ENCODE measurements at regions not wholly inside any gene's neighbourhood (a gene's known extent, or its start where the extent isn't known, plus 50 kb on each side); places are given as distances from the start of the nearest gene placed in this dataset.

- TF ChIP-seq CTCF (IDR thresholded peaks at IDR 0.05), result no peak
- TF ChIP-seq POLR2A (IDR thresholded peaks at IDR 0.05), result no peak
- H3K4me1 ChIP-seq, result no peaks in the 10 kb centered on the region
- no peaks in the 10 kb centered on the region for H3K36me3 ChIP-seq
- peak; percentile 32 to 33 for DNase-seq
- H3K4me3 ChIP-seq, result no peak overlapping the region
- H3K27ac ChIP-seq, result peak overlapping the region in 1 of 2 donors; percentile 9
- no peaks in the 10 kb centered on the region for H3K27me3 ChIP-seq
- intact Hi-C loops (cut with DNase I; ENCODE audit: low total_unique reads), result no loop called here
- no peaks in the 10 kb centered on the region for H3K9me3 ChIP-seq
Observed at GRCh38 chr14:25953532-25954139, 644.2 kb downstream of the NOVA1 start.

- H3K4me3 ChIP-seq, result no peak overlapping the region
- no peak overlapping the region for H3K27ac ChIP-seq
- no peak for DNase-seq
- intact Hi-C loops (cut with DNase I; ENCODE audit: low total_unique reads), result no loop called here
- no peaks in the 10 kb centered on the region for H3K27me3 ChIP-seq
- no peak for TF ChIP-seq CTCF (IDR thresholded peaks at IDR 0.05)
- no peak for TF ChIP-seq POLR2A (IDR thresholded peaks at IDR 0.05)
- H3K36me3 ChIP-seq, result no peaks in the 10 kb centered on the region
- no peaks in the 10 kb centered on the region for H3K4me1 ChIP-seq
- H3K9me3 ChIP-seq, result no peaks in the 10 kb centered on the region
Observed at GRCh38 chr14:25945746-25946145, 652.1 kb downstream of the NOVA1 start.

- no peak for DNase-seq
- no peaks in the 10 kb centered on the region for H3K9me3 ChIP-seq
- intact Hi-C loops (cut with DNase I; ENCODE audit: low total_unique reads), result no loop called here
- no peak overlapping the region for H3K27ac ChIP-seq
- TF ChIP-seq POLR2A (IDR thresholded peaks at IDR 0.05) (no peak), CTCF (IDR thresholded peaks at IDR 0.05) (no peak)
- no peaks in the 10 kb centered on the region for H3K27me3 ChIP-seq
- no peaks in the 10 kb centered on the region for H3K4me1 ChIP-seq
- no peak overlapping the region for H3K4me3 ChIP-seq
- no peaks in the 10 kb centered on the region for H3K36me3 ChIP-seq
Observed at GRCh38 chr14:25944020-25944419, 653.8 kb downstream of the NOVA1 start.

- no peaks in the 10 kb centered on the region for H3K9me3 ChIP-seq
- H3K4me3 ChIP-seq, result no peak overlapping the region
- H3K27me3 ChIP-seq, result no peaks in the 10 kb centered on the region
- H3K4me1 ChIP-seq, result no peaks in the 10 kb centered on the region
- DNase-seq, result no peak
- intact Hi-C loops (cut with DNase I; ENCODE audit: low total_unique reads), result no loop called here
- no peak for TF ChIP-seq CTCF (IDR thresholded peaks at IDR 0.05)
- no peak for TF ChIP-seq POLR2A (IDR thresholded peaks at IDR 0.05)
- H3K27ac ChIP-seq, result no peak overlapping the region
- no peaks in the 10 kb centered on the region for H3K36me3 ChIP-seq
Observed at GRCh38 chr14:25943329-25943728, 654.5 kb downstream of the NOVA1 start.

- Histone ChIP-seq H3K4me3 (no peak overlapping the region), H3K27ac (no peak overlapping the region), H3K27me3 (no peaks in the 10 kb centered on the region), H3K36me3 (no peaks in the 10 kb centered on the region), H3K9me3 (no peaks in the 10 kb centered on the region), H3K4me1 (no peaks in the 10 kb centered on the region)
- intact Hi-C loops (cut with DNase I; ENCODE audit: low total_unique reads), result no loop called here
- no peak for TF ChIP-seq CTCF (IDR thresholded peaks at IDR 0.05)
- no peak for TF ChIP-seq POLR2A (IDR thresholded peaks at IDR 0.05)
- no peak for DNase-seq
Observed at GRCh38 chr14:25942090-25942489, 655.7 kb downstream of the NOVA1 start.
